NB4 (cell line): ENCODE measurements at regions not wholly inside any gene's neighbourhood (a gene's known extent, or its start where the extent isn't known, plus 50 kb on each side); places are given as distances from the start of the nearest gene placed in this dataset.

ENCODE experiments used
- POLR2A ChIP-seq: IDR thresholded peaks from 2 replicates; pipeline ENCODE4 v1.6.1; 2011; ENCODE audit warnings: mild to moderate bottlenecking; ENCODE audit not compliant: insufficient read length; ENCODE audit errors: extremely low read depth
- TF ChIP-seq, protein P1 (sequence below): IDR thresholded peaks from one replicate; pipeline ENCODE4 v1.5.1; 2012; ENCODE audit warnings: low read depth, low read length
- TF ChIP-seq, protein P2 (sequence below): IDR thresholded peaks from 2 replicates; pipeline ENCODE4 v1.6.1; 2011; ENCODE audit warnings: low read depth, low read length

DNA sequence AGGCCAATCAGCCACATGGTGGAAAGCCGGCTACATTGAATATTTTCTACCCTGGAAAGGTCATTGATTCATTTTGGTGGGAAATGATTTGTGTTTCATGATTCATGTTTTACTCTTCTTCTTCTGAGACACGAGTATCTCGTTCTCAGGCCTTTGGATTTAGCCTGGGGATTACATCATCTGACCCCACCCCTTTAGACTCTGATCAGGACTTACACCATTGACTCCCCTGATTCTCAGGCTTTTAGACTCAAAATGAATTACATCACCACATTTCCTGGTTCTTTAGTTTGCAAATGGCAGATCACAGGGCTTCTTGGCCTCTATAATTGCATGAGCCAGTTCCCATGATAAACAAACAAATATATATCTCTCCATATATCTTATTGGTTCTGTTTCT lies 228.8 kb downstream of the ADGRG6 start:
- TF ChIP-seq, protein P1, sequence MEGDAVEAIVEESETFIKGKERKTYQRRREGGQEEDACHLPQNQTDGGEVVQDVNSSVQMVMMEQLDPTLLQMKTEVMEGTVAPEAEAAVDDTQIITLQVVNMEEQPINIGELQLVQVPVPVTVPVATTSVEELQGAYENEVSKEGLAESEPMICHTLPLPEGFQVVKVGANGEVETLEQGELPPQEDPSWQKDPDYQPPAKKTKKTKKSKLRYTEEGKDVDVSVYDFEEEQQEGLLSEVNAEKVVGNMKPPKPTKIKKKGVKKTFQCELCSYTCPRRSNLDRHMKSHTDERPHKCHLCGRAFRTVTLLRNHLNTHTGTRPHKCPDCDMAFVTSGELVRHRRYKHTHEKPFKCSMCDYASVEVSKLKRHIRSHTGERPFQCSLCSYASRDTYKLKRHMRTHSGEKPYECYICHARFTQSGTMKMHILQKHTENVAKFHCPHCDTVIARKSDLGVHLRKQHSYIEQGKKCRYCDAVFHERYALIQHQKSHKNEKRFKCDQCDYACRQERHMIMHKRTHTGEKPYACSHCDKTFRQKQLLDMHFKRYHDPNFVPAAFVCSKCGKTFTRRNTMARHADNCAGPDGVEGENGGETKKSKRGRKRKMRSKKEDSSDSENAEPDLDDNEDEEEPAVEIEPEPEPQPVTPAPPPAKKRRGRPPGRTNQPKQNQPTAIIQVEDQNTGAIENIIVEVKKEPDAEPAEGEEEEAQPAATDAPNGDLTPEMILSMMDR, result no peak
- no peak for TF ChIP-seq POLR2A
- TF ChIP-seq, protein P2, sequence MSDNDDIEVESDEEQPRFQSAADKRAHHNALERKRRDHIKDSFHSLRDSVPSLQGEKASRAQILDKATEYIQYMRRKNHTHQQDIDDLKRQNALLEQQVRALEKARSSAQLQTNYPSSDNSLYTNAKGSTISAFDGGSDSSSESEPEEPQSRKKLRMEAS, result no peak
